Rectal smooth muscle tissue (tissue), 1 donor: ENCODE measurements at regions not wholly inside any gene's neighbourhood (a gene's known extent, or its start where the extent isn't known, plus 50 kb on each side); places are given as distances from the start of the nearest gene placed in this dataset.
"Not testable (repeated sequence)": the region's sequence is repeated elsewhere in the genome, so short reads cannot be mapped to it uniquely, and the experiment has no call there.

Source experiments
- H3K27ac ChIP-seq: one replicate; pipeline ENCODE4 v1.7.0; 2013; ENCODE audit warnings: low read depth, low read length, inconsistent platforms
- H3K27me3 ChIP-seq: one replicate; pipeline ENCODE4 v1.7.0; 2013; ENCODE audit warnings: low read length; ENCODE audit not compliant: control insufficient read depth, insufficient read depth
- H3K36me3 ChIP-seq: one replicate; pipeline ENCODE4 v1.7.0; 2013; ENCODE audit warnings: low read length; ENCODE audit not compliant: control insufficient read depth, insufficient read depth
- H3K4me1 ChIP-seq: one replicate; pipeline ENCODE4 v1.7.0; 2013; ENCODE audit warnings: low read length; ENCODE audit not compliant: control insufficient read depth, insufficient read depth
- H3K4me3 ChIP-seq: one replicate; pipeline ENCODE4 v1.7.0; 2013; ENCODE audit warnings: low read length
- H3K9ac ChIP-seq: one replicate; pipeline ENCODE4 v1.7.0; 2013; ENCODE audit warnings: low read length

DNA sequence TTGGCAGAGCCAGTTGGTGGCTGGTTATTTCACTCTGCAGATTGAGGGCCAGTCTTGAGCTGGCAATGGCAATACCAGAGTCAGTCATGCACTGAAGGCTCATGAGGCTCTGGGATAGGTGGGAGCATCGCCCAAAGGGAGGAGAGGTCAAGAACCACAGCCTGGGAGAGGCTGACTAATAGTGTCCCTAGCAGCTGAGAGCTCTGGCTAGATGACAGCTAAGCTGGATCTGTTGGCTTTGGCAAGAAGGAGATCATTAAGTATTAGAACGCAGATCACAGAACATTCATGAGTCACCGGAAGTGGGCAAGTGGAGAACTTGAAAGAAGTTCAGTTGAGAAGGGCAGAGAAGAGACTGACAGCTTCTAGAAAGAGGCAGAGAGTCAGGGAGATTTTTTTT is 521.1 kb downstream of the NR2F2 start:
- no peaks in the 10 kb centered on the region for H3K27me3 ChIP-seq
- no peak overlapping the region for H3K9ac ChIP-seq
- H3K4me1 ChIP-seq: no peaks in the 10 kb centered on the region
- H3K27ac ChIP-seq: no peak overlapping the region
- H3K36me3 ChIP-seq: no peaks in the 10 kb centered on the region
- no peak overlapping the region for H3K4me3 ChIP-seq

DNA sequence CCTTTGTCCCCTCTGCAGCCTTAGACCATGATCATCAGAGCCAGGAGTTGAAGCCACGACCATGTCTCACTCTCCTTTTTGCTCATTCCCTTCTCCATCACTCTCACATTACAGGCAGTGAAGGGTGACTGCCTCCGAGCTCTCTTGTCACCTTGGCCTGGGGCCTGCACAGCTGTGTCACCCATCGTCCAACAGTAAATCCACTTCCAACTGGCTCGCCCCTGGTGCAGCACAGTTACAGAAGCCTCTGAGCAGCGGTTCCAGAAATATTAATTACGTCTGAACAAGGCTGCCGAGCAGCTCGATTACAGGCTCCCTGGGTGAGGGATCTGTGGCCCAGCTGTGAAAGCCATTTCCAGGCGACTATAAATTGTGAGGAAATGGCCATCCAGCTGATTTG is 528.2 kb downstream of the NR2F2 start:
- no peak overlapping the region for H3K27ac ChIP-seq
- no peak overlapping the region for H3K9ac ChIP-seq
- no peaks in the 10 kb centered on the region for H3K4me1 ChIP-seq
- no peak overlapping the region for H3K4me3 ChIP-seq
- H3K36me3 ChIP-seq: no peaks in the 10 kb centered on the region
- H3K27me3 ChIP-seq: no peaks in the 10 kb centered on the region

DNA sequence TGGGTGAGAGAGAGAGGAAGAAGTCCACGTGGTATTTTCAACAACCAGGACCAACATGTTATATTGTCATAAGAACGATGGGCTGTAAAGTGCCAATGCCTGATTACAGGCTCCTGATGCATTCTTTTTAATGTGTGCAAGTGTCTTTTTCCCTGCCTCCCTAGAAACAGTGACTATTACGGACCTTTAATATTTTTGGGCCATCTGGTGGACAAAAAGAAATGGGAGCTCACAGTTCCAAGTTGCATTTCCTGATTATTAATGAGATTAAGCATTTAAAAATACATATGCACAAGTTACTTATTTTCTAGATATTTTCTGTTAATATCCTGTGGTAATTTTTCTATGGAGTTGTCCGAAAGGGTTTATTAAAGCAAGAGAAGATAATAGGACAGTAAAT is 530.2 kb downstream of the NR2F2 start:
- no peaks in the 10 kb centered on the region for H3K27me3 ChIP-seq
- H3K4me3 ChIP-seq: no peak overlapping the region
- H3K4me1 ChIP-seq: no peaks in the 10 kb centered on the region
- no peak overlapping the region for H3K9ac ChIP-seq
- no peak overlapping the region for H3K27ac ChIP-seq
- H3K36me3 ChIP-seq: no peaks in the 10 kb centered on the region

DNA sequence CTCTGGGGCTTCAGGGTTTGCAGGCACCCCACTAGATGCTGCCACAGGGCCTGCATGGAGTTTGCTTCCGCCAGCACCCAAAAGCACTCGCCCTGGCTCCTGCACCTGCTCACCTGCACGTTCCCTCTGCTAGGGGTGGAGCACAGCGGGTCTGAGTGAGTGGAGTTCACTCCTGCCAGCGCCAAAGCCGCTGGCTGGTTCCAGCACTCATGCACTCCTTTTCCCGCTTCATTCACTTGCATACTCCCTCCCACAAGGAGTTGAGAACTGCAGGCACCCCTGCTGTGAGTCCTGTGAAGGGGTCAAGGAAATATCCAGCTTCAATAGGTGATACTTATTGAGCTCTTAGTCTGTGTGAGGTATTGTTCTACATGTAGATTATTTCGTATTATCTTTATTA is 537.5 kb downstream of the NR2F2 start:
- Histone ChIP-seq H3K9ac (no peak overlapping the region), H3K36me3 (no peaks in the 10 kb centered on the region), H3K27ac (no peak overlapping the region), H3K27me3 (no peaks in the 10 kb centered on the region), H3K4me1 (no peaks in the 10 kb centered on the region), H3K4me3 (no peak overlapping the region)

DNA sequence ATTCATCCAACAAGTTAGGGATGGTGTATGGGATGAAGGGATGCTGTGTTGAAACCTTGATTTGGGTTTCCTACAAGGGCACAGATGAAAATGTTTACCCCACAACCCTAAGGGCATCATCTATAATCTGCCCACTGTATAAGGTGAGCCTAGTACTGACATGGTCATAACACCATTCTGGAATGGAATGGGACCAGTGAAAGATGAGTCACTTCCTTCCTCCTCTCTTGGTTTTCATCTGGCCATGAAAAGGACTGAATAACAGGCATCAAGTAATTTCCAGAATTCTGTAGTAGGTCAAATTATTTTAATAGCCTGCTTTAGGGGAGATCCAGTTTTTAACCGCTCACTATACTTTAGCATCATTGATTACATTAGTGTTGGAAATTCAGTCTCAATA is 538.6 kb downstream of the NR2F2 start:
- no peaks in the 10 kb centered on the region for H3K27me3 ChIP-seq
- H3K36me3 ChIP-seq: no peaks in the 10 kb centered on the region
- H3K27ac ChIP-seq: no peak overlapping the region
- no peak overlapping the region for H3K9ac ChIP-seq
- no peak overlapping the region for H3K4me3 ChIP-seq
- no peaks in the 10 kb centered on the region for H3K4me1 ChIP-seq

DNA sequence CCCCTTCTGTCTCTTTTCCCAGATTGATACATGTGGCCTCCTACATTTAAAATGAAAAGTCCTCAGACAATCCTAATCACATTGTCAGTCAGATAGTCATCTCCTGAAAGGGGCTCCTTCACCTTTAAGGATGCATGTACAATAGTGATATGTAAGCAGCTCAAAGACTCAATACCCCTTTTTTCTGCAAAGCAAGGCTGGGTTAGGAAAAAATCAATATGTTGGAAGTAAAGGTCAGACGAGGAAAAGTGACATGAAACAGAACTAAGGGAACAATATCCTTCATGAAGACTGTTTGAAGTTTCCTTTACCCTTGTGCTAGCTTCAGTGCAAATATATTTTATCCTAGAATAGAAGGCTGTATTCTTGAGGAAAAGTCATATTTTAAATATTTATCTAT is 539.3 kb downstream of the NR2F2 start:
- Histone ChIP-seq H3K27ac (no peak overlapping the region), H3K27me3 (no peaks in the 10 kb centered on the region), H3K4me1 (no peaks in the 10 kb centered on the region), H3K4me3 (no peak overlapping the region), H3K9ac (no peak overlapping the region), H3K36me3 (no peaks in the 10 kb centered on the region)

DNA sequence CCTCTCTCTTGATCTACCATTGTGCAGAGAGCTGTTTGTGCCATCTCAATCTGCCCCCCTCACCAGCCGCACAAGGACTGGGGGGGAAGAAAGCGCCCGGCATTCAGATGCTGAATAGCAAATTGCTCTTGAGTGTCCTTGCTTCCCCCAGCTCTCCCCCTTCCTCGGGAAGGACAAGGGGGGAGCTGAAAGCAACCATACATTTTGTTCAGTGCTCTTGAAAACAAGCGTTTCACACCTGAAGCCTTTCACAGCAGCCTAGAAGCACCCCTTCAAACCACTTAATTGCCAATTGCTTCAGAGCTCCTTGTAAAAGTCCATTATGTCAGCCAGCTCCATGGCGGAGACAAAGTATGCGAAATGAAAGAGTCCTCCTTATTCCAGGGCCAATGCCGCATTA is 540.1 kb downstream of the NR2F2 start:
- no peak overlapping the region for H3K27ac ChIP-seq
- H3K4me3 ChIP-seq: no peak overlapping the region
- H3K27me3 ChIP-seq: no peaks in the 10 kb centered on the region
- no peaks in the 10 kb centered on the region for H3K4me1 ChIP-seq
- H3K9ac ChIP-seq: no peak overlapping the region
- no peaks in the 10 kb centered on the region for H3K36me3 ChIP-seq

DNA sequence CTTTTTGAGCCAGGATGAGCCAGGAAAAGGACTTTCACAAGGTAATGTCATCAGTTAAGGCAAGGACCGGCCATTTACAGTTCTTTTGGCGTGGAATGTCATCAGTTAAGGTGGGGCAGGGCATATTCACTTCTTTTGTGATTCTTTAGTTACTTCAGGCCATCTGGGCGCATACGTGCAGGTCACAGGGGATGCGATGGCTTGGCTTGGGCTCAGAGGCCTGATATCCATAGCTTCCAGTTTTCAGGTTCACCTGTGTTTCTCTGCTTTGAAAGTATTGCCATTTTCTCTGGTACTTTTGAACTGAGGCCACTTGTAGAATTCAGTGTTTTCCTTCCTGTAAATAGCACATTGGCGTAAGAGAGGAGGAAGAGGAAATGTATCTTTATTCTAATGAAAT is 546.9 kb downstream of the NR2F2 start:
- not testable (repeated sequence) for H3K4me3 ChIP-seq, H3K27me3 ChIP-seq, H3K4me1 ChIP-seq, H3K27ac ChIP-seq, H3K9ac ChIP-seq, H3K36me3 ChIP-seq

DNA sequence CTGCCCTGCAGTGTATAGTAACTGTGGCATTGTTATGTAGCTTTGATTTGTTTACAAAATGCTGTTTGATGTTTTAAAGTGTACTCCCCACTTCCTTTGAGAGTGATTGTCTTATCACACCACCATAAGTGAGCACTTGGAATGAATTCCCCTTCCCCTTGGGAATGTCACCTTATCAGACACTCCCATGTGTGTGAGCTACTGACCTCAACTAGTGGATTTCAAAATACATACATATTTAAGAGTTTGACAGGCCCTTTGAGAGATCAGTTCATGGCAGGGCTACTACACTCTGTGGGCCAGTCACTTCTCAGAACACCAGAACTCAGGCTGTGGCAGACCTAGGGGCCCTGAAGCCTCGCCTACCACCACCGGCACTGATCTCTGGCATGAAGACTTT is 547.6 kb downstream of the NR2F2 start:
- no peak overlapping the region for H3K9ac ChIP-seq
- no peaks in the 10 kb centered on the region for H3K36me3 ChIP-seq
- no peaks in the 10 kb centered on the region for H3K27me3 ChIP-seq
- H3K4me1 ChIP-seq: no peaks in the 10 kb centered on the region
- no peak overlapping the region for H3K27ac ChIP-seq
- H3K4me3 ChIP-seq: no peak overlapping the region

DNA sequence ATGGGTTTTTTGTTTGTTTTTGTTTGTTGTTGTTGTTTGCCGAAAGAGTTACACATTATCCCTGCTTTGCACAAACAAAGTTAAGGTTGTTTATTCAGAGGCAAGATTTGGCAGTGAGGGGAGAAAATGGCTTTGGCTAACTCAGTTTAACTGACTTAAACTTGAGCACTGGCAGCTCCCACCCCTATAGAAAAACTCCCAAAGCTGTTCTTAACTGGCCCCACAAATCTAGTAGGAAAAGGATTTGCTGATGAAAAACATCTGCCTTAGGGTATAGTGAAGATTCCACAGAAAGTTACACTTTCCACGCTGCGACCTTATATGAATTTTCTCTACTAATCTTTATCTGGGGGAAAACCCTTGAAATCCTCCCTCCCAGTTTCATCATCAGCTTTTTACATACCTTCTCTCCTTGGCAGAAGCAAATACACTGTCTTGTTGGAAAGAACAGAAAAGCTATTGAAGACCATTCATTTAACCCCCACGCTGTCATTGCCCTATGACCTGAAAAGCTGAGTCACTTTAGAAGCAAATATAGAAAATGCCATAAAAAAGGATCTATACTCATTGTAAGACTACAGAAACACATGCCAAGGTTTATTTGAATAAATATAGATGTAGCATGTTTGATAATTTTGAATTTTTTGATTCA is 551.7 kb downstream of the NR2F2 start:
- H3K4me1 ChIP-seq: no peaks in the 10 kb centered on the region
- no peak overlapping the region for H3K9ac ChIP-seq
- no peaks in the 10 kb centered on the region for H3K27me3 ChIP-seq
- H3K36me3 ChIP-seq: no peaks in the 10 kb centered on the region
- no peak overlapping the region for H3K4me3 ChIP-seq
- no peak overlapping the region for H3K27ac ChIP-seq

DNA sequence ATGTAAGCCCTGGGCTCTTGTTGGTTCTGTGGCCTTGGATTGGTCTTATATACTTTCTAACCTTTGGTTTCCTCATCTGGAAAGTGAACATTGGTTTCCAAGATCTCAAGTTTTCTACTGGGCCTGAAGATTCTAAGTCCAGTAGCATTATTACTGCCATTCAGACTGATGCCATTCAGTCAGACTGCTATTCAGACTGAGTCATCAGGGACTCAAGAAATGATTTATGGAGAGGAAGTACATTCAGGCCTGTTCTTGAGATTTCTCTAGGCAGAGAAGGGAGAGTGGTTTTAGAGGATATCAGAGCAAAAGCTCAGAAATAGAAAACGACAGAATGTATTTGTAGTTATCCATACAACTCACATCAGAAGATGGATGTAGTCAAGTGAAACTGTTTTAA is 557.2 kb downstream of the NR2F2 start:
- no peaks in the 10 kb centered on the region for H3K4me1 ChIP-seq
- no peak overlapping the region for H3K9ac ChIP-seq
- H3K27me3 ChIP-seq: no peaks in the 10 kb centered on the region
- H3K36me3 ChIP-seq: no peaks in the 10 kb centered on the region
- no peak overlapping the region for H3K27ac ChIP-seq
- no peak overlapping the region for H3K4me3 ChIP-seq

DNA sequence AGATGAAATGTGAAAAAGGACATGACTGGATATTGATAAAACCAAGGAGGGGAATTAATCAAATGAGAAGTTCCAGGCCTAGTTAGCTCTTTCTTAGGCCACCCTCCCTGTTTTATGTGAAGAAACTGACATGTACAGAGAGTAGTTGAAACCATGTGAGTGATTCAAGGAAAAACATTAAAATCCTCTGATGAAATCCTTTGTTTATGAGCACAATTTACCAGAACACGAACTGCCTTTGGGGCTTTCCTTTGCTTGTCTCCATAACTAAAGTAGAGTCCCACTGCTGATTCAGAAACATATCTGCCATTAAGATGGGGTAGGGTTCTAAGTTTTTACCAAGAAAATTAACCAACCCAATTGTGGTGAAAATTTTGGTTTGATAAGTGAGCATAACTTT is 558.3 kb downstream of the NR2F2 start:
- H3K36me3 ChIP-seq: no peaks in the 10 kb centered on the region
- no peaks in the 10 kb centered on the region for H3K27me3 ChIP-seq
- no peak overlapping the region for H3K9ac ChIP-seq
- no peak overlapping the region for H3K27ac ChIP-seq
- no peak overlapping the region for H3K4me3 ChIP-seq
- H3K4me1 ChIP-seq: no peaks in the 10 kb centered on the region

DNA sequence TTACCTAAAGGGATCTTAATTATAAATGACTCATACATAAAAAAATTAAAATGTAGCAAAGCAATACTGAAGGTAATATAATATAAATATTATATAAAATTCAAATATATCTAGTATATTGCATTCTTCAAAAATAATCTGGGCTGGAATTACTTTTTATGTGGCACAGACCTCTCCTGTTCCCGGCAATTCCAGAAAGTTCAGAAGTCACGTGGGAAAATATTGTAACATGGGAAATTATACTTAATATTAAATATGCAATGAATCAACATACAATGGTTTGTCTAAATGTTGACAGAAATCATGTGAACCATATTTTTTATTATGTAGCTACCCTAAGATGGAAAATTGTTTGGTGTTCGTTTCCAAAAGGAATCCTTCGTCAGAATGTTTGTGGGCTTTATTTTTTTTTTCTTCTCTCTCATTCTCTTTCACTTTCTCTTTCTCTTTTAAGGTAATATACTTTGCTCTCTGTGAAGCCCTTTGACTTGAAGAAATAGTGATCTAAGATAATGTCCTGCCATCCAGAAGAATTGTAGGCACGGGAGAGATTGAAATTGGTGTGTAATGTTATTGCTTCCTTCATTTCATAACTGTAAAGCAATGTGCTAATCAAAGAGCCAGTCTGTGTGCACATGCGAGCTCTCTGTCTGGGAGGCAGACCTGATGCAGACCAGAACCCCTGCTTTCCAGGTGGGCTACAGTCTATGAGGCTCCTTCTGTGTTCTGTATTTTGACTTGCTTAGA is 559.4 kb downstream of the NR2F2 start:
- H3K4me3 ChIP-seq: peak overlapping the region; percentile 42
- H3K4me1 ChIP-seq: no peaks in the 10 kb centered on the region
- H3K27ac ChIP-seq: no peak overlapping the region

More for the DNA sequence above, 559.4 kb downstream of the NR2F2 start:
- Histone ChIP-seq H3K36me3 (no peaks in the 10 kb centered on the region), H3K9ac (no peak overlapping the region), H3K27me3 (no peaks in the 10 kb centered on the region)
